DOHH2 (cell line): ENCODE measurements at regions not wholly inside any gene's neighbourhood (a gene's known extent, or its start where the extent isn't known, plus 50 kb on each side); places are given as distances from the start of the nearest gene placed in this dataset.

Source experiments
- CTCF ChIP-seq: fragments of 200-600 bp; sonication (generic); IDR thresholded peaks from one replicate; pipeline ENCODE4 v1.5.1; 2014; ENCODE audit warnings: antibody characterized with exemption, mild to moderate bottlenecking, low read depth, low read length; ENCODE audit not compliant: poor library complexity, severe bottlenecking
- EZH2phosphoT487 ChIP-seq: fragments of 200-600 bp; sonication (generic); IDR thresholded peaks from 2 replicates; pipeline ENCODE4 v1.6.1; 2017; ENCODE audit warnings: borderline replicate concordance, mild to moderate bottlenecking, antibody characterized with exemption, low read length, moderate library complexity, mixed read lengths

GRCh38 chr2:221677688-221678087 is 105.6 kb upstream of the EPHA4 start:
- TF ChIP-seq CTCF: no peak
- TF ChIP-seq EZH2phosphoT487: no peak
